Chondrocyte (in vitro differentiated cells): ENCODE measurements at regions not wholly inside any gene's neighbourhood (a gene's known extent, or its start where the extent isn't known, plus 50 kb on each side); places are given as distances from the start of the nearest gene placed in this dataset.

Experiments
- DNase-seq: peaks from one replicate; pipeline ENCODE4 v3.0.0; 2021; ENCODE audit warnings: mixed read lengths, low spot score
- H3K27ac Mint-ChIP-seq: one replicate; pipeline ENCODE4 v1.8.0; 2021; ENCODE audit warnings: mild to moderate bottlenecking, moderate library complexity, mixed read lengths; ENCODE audit not compliant: unreplicated experiment
- H3K27me3 Mint-ChIP-seq: 2 replicates; pipeline ENCODE4 v1.8.0; 2021; ENCODE audit warnings: low read depth, mixed read lengths
- H3K36me3 Mint-ChIP-seq: 2 replicates; pipeline ENCODE4 v1.8.0; 2021; ENCODE audit warnings: low read depth, mixed read lengths
- H3K4me1 Mint-ChIP-seq: 2 replicates; pipeline ENCODE4 v1.8.0; 2021; ENCODE audit warnings: low read depth, mild to moderate bottlenecking, mixed read lengths
- H3K4me3 Mint-ChIP-seq: one replicate; pipeline ENCODE4 v1.8.0; 2021; ENCODE audit warnings: mild to moderate bottlenecking, moderate library complexity, mixed read lengths; ENCODE audit not compliant: unreplicated experiment
- H3K9me3 Mint-ChIP-seq: 2 replicates; pipeline ENCODE4 v1.8.0; 2021; ENCODE audit warnings: low read depth, mixed read lengths
- TF ChIP-seq, protein P1 (sequence below): fragments of 200-600 bp; sonication (generic); IDR thresholded peaks from 2 replicates; pipeline ENCODE4 v1.5.0; 2021; ENCODE audit warnings: antibody characterized with exemption, mild to moderate bottlenecking, moderate library complexity

- Mint-ChIP-seq H3K36me3 (no peaks in the 10 kb centered on the region), H3K27ac (no peak overlapping the region), H3K9me3 (no peaks in the 10 kb centered on the region), H3K4me3 (no peak overlapping the region), H3K27me3 (peaks cover 11% of the 10 kb centered on the region), H3K4me1 (no peaks in the 10 kb centered on the region)
- TF ChIP-seq, protein P1, sequence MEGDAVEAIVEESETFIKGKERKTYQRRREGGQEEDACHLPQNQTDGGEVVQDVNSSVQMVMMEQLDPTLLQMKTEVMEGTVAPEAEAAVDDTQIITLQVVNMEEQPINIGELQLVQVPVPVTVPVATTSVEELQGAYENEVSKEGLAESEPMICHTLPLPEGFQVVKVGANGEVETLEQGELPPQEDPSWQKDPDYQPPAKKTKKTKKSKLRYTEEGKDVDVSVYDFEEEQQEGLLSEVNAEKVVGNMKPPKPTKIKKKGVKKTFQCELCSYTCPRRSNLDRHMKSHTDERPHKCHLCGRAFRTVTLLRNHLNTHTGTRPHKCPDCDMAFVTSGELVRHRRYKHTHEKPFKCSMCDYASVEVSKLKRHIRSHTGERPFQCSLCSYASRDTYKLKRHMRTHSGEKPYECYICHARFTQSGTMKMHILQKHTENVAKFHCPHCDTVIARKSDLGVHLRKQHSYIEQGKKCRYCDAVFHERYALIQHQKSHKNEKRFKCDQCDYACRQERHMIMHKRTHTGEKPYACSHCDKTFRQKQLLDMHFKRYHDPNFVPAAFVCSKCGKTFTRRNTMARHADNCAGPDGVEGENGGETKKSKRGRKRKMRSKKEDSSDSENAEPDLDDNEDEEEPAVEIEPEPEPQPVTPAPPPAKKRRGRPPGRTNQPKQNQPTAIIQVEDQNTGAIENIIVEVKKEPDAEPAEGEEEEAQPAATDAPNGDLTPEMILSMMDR = no peak
- no peak for DNase-seq
Measured at GRCh38 chr3:117565777-117566176, 856.2 kb downstream of the TUSC7 start.

DNA sequence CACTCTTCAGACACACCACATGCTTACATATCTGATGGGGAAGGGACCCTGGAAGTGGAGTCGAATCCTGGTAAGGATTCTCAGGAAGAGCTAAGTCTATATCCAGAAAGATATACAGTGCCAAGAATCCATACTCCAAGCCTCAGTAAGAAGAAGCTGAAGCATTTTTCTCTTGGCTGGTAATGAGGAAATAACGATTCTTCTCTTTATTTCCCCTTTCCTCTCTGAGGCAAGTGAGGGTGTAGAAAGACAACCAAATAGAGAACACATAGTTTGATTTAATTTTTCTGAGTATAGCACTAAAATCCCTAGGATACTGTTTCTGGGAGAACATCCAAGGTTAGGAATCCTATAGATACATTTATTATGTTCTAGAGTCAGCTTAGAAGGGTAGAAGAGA lies 857.3 kb downstream of the TUSC7 start:
- Mint-ChIP-seq H3K9me3 (no peaks in the 10 kb centered on the region), H3K27me3 (peaks cover 16% of the 10 kb centered on the region), H3K27ac (no peak overlapping the region), H3K4me3 (no peak overlapping the region), H3K36me3 (no peaks in the 10 kb centered on the region), H3K4me1 (no peaks in the 10 kb centered on the region)
- no peak for DNase-seq
- TF ChIP-seq, protein P1 = no peak

GRCh38 chr3:117567382-117567781 lies 857.8 kb downstream of the TUSC7 start:
- TF ChIP-seq, protein P1 = no peak
- no peaks in the 10 kb centered on the region for H3K9me3 Mint-ChIP-seq
- no peaks in the 10 kb centered on the region for H3K4me1 Mint-ChIP-seq
- H3K27me3 Mint-ChIP-seq = peaks cover 16% of the 10 kb centered on the region
- no peak overlapping the region for H3K4me3 Mint-ChIP-seq
- H3K27ac Mint-ChIP-seq = no peak overlapping the region
- H3K36me3 Mint-ChIP-seq = no peaks in the 10 kb centered on the region
- no peak for DNase-seq

- TF ChIP-seq, protein P1 = no peak
- Mint-ChIP-seq H3K27ac (no peak overlapping the region), H3K27me3 (peaks cover 19% of the 10 kb centered on the region), H3K4me3 (no peak overlapping the region), H3K36me3 (no peaks in the 10 kb centered on the region), H3K9me3 (no peaks in the 10 kb centered on the region), H3K4me1 (no peaks in the 10 kb centered on the region)
- no peak for DNase-seq
Measured at GRCh38 chr3:117567906-117568305, 858.3 kb downstream of the TUSC7 start.

GRCh38 chr3:117572786-117573185 lies 863.2 kb downstream of the TUSC7 start:
- no peak overlapping the region for H3K4me3 Mint-ChIP-seq
- TF ChIP-seq, protein P1 = no peak
- peaks cover 18% of the 10 kb centered on the region for H3K27me3 Mint-ChIP-seq
- no peaks in the 10 kb centered on the region for H3K4me1 Mint-ChIP-seq
- no peak overlapping the region for H3K27ac Mint-ChIP-seq
- no peak for DNase-seq
- no peaks in the 10 kb centered on the region for H3K36me3 Mint-ChIP-seq
- H3K9me3 Mint-ChIP-seq = peaks cover 3% of the 10 kb centered on the region
